KG1 (cell line): ENCODE measurements at regions not wholly inside any gene's neighbourhood (a gene's known extent, or its start where the extent isn't known, plus 50 kb on each side); places are given as distances from the start of the nearest gene placed in this dataset.
"Not testable (repeated sequence)": the region's sequence is repeated elsewhere in the genome, so short reads cannot be mapped to it uniquely, and the experiment has no call there.

Experiments used
- DNase-seq: peaks from one replicate; lab custom pipeline; 2025; lab: John Stamatoyannopoulos, UW

DNA sequence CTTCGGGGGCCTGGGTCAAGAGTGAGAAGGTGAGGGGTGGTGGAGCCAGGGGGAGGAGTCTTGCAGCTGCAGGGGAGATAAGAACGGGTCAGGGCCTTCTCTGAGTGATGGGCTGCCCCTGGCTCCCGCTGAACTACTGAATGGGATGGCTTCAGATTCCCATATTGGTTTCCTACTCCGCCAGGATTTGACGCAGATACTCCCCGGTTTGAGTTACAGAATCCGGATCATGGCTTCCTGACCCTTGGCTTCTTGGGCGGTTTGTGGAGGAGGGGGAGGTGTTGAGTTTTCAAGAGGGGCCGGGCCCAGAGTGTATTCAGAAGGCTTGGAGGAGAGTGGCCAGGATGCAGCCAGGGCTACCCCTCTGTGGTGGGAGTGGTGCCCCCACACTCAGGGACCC is 119.9 kb upstream of the ATP2B2 start:
- no peak for DNase-seq

DNA sequence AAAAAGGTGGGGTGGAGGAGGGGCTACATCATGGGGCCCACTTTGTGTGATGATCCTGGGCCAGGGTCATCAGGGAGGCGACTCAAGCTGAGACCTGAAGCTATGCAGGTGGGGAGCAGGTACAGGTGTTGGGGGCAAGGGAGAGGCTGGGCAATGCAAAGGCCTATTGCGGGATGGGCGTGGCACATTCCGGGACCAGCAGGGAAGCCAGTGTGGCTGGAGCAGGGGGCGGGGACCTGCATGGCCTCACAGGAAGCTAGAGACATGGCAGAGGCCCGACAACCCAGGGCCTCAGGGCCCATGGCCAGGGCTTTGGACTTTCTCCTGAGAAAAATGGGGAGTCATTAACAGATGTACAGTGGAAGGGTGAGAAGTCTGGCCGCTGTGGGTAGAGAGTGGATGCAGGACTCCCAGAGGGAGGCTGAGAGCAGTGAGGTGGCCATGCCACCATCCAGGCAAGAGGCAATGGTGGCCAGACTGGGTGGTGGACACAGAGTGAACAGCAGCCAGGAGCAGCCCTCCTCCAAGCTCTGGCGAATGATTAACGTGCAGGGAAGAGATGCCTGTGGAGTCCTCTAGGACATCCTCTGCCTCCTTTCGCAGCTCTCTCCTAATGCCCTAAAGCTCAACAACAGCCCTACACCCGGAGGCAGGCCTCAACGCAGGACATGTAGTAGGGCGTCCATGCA is 122.6 kb upstream of the ATP2B2 start:
- DNase-seq: no peak

GRCh38 chr3:10628891-10629670 is 123.7 kb upstream of the ATP2B2 start:
- no peak for DNase-seq

GRCh38 chr3:10629671-10630040 is 124.3 kb upstream of the ATP2B2 start:
- DNase-seq: no peak

- no peak for DNase-seq
Measured at GRCh38 chr3:10631224-10631623, 125.8 kb upstream of the ATP2B2 start.

GRCh38 chr3:10632125-10632524 is 126.7 kb upstream of the ATP2B2 start:
- DNase-seq: no peak

DNA sequence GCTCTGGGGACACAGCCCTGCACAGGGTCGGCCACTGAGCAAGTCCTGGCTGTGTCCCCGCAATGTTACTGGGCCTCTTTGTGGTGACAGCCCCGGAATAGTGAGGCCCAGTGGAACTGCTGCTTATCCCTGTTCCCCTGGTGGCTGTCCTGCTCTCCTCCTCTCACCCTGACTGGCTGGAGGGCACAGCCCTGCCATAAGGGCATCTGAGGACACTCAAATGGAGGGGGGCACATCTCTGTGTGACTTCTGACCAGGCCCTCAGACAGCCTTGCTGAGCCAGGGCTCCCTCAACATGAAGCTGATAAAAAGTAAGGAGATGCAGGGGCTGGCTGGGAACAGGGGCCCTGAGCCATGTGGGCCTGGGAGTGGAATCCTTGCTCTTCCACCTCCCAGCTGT is 127.4 kb upstream of the ATP2B2 start:
- no peak for DNase-seq

DNA sequence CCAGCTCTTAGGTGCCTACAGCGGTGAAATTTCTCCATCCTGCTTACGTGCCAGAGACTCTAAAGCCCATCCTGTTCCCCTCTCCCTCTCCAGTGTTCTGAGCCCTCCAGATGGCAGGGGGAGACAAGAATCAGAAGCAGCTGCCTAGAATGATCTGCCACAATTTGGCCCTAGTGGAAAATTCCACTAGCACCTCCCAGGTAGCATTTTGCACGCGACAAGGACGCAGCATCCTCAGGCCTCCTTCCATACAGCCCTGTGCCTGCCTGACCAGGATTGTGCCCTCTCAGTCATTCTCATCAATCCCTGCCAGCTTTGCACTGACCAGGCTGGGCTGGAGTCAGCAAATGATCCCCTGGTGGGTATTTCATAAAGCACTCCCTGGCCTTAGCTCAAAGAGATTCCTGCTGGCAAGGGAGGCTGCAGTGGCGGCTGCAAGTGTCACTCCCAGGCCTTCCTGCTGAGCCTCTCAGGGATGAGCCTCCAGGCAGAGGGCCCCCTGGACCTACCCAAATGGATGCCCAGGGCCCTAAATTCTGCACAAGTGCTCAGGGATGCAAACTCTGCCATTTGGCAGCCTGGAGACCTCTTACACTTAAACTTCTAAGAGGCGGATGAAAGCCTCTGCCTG is 130.2 kb upstream of the ATP2B2 start:
- DNase-seq: no peak

GRCh38 chr3:10637342-10637741 is 132.0 kb upstream of the ATP2B2 start:
- DNase-seq: no peak

DNA sequence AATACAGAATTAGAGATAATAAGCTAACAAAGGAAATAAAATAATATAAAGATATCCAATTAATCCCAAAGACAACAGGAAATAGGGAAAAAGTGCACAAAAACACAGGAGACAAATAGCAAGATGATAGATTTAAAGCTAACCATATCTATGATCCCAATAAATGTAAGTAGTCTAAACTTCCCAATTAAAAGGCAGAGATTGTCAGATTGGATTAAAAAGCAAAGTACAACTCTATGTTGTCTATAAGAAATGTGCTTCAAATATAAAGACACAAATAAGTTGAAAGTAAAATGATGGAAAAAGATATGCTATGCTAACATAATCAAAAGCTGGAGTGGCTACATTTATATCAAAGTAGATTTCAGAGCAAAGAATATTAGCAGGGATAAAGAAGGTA is 133.1 kb upstream of the ATP2B2 start:
- no peak for DNase-seq

- no peak for DNase-seq
Measured at GRCh38 chr3:10641760-10642159, 136.4 kb upstream of the ATP2B2 start.

DNA sequence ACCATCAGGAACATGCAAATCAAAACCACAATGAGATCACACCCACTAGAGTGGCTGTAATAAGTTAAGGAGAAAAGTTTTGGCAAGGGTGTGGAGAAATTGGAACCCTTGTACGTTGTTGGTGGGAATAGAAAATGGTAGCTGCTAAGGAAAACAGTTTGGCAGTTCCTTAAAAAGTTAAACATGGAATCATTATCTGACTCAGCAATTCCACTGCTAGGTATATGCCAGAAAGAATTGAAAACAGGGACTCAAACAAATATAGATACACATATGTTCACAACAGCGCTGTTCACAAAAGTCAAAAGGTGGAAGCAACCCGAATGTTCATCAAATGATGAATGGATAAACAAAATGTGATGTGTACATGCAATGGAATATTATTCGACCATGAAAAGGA is 138.8 kb upstream of the ATP2B2 start:
- no peak for DNase-seq

DNA sequence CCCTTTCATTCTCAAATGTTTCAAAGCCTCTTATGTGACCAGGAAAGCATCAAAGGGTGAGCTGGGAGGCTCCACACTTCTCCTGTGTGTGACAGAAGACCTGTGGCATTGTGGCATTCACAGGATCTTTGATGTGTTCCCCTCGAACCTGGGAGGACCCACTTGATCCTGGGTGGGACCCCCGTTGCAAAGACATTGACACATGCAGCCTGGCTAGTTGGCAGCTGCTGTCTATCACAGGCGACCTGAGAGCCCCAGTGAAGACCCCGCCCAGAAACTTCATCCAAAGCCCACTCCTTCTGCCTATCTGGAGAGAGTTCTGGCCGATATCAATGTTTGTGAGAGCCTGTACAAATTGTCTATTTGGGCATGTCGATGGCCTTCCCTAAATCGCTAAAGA is 140.4 kb upstream of the ATP2B2 start:
- no peak for DNase-seq

DNA sequence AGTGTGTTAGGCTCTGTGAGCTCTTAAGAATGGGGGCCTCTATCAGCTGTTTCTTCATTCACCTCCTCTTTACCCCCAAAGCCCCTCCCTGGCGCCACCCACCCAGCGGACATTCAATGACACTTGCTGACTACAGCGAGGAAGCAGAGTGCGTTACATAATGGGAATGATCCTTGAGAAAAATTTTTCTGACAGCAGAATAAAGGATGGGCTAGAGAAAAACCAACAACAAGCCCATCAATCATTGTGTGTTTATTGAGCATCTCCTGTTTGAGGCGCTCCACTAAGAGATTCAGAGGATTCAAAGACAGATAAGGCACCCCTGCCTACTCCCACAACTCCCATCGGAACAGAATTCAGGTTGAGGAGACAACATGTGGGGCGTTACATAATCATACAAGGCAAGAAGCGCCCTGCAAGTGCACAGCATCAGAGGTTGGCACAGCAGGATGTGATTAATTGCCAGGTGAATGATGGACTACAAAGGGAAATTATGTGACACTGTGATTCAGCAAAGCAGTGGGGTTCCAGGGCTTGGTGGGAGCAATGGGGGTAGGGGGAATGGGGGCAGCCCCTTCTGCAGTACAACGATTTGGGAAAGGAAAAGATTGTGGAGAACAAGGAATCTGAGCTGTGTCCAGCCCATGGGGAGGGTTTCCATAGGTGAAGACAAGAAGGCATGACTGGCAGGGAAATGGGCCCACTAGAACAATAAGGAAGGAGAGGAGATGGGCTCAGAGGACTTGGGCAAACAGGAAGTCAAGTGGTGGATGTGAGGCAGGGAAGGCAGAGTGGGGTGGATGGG is 141.3 kb upstream of the ATP2B2 start:
- no peak for DNase-seq

DNA sequence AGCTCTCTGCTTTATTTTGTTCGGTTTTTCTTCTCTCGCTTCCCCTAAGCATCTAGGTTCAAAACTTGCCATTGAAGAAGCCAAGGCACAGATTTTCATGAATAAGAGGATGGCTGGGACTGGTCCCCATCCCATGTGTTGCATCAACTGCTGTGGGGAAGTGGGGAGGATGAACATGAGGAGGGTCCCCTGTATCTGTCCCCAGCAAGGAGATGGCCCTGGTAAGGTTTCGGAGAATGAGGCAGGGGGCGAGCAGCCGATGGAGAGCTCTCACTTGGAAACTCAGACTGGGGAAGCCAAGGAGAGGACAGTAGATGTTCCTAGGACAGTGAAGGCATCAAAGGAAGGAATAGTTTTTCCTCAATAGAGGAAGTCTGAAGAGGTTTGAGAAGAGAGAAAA is 142.0 kb upstream of the ATP2B2 start:
- no peak for DNase-seq

DNA sequence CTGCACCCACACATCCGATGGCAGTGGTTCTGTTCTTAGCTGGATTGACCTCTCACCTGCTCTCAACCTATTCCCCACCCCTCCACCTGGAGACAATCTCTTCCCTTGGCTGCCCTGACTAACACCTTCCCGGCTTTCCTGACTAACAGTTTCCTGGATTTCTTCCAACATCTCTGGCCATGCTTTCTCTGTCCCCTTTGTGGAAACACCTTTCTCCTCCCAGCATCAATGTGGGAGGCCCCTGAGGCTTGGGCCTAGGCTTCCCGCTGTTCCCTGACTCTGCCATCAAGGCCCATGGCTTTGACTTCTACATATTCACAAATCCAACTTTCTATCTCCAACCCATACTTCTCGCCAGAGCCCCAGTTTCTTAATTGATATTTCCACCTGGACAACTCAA is 142.8 kb upstream of the ATP2B2 start:
- DNase-seq: no peak

- DNase-seq: not testable (repeated sequence)
Measured at GRCh38 chr3:10649463-10649862, 144.1 kb upstream of the ATP2B2 start.

- DNase-seq: no peak
Measured at GRCh38 chr3:10651506-10651905, 146.1 kb upstream of the ATP2B2 start.

DNA sequence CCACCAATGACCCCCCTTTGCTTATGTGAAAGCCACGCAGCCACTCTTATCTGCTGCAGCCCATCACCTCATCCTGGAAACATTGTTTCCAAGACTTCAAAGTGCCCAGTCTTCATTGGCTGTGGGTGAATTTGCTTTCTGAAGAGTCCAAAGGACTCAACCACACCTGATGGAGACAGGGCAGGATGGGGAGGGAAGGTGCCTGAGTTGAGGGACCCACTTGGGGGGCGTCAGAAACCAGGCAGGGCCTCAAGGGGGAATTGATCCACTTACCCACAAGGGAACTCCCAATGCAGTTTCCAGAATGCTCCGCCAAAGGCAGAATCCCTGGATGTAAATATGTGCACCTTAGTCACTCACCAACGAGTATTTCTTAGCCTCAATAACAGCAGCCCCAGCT is 147.9 kb upstream of the ATP2B2 start:
- no peak for DNase-seq

- DNase-seq: no peak
Measured at GRCh38 chr3:10653866-10654611, 148.7 kb upstream of the ATP2B2 start.

GRCh38 chr3:10655105-10655504 is 149.7 kb upstream of the ATP2B2 start:
- no peak for DNase-seq

GRCh38 chr3:10657339-10657738 is 152.0 kb upstream of the ATP2B2 start:
- not testable (repeated sequence) for DNase-seq
